ENCODE measurements at regions not wholly inside any gene's neighbourhood (a gene's known extent, or its start where the extent isn't known, plus 50 kb on each side); places are given as distances from the start of the nearest gene placed in this dataset.

- no peak for TF ChIP-seq POLR2A (IDR thresholded peaks at IDR 0.05; ENCODE audit: low read depth, low read length)
- no peak for TF ChIP-seq POLR2AphosphoS5 (IDR thresholded peaks at IDR 0.05; ENCODE audit: low read depth, low read length)
- no peak for TF ChIP-seq PAX5 (IDR thresholded peaks at IDR 0.05; ENCODE audit: insufficient read depth, low read length, severe bottlenecking)
Observed at GRCh38 chr6:1035401-1035800, 276.5 kb upstream of the FOXQ1 start.
